Hepatocyte (in vitro differentiated cells): ENCODE measurements at regions not wholly inside any gene's neighbourhood (a gene's known extent, or its start where the extent isn't known, plus 50 kb on each side); places are given as distances from the start of the nearest gene placed in this dataset.

Experiments
- CTCF ChIP-seq: fragments of 200-600 bp; sonication (generic); IDR thresholded peaks from 2 replicates; pipeline ENCODE4 v1.5.1; 2016; ENCODE audit warnings: antibody characterized with exemption, mild to moderate bottlenecking; ENCODE audit not compliant: poor library complexity
- EZH2 ChIP-seq: fragments of 200-600 bp; sonication (generic); IDR thresholded peaks from 2 replicates; pipeline ENCODE4 v1.6.1; 2016; ENCODE audit warnings: antibody characterized with exemption, mild to moderate bottlenecking, borderline replicate concordance

- no peak for TF ChIP-seq CTCF
- no peak for TF ChIP-seq EZH2
These were observed 345.2 kb downstream of the PHKB start for GRCh38 chr16:47806309-47806847.
